ENCODE measurements at regions not wholly inside any gene's neighbourhood (a gene's known extent, or its start where the extent isn't known, plus 50 kb on each side); places are given as distances from the start of the nearest gene placed in this dataset.

DNA sequence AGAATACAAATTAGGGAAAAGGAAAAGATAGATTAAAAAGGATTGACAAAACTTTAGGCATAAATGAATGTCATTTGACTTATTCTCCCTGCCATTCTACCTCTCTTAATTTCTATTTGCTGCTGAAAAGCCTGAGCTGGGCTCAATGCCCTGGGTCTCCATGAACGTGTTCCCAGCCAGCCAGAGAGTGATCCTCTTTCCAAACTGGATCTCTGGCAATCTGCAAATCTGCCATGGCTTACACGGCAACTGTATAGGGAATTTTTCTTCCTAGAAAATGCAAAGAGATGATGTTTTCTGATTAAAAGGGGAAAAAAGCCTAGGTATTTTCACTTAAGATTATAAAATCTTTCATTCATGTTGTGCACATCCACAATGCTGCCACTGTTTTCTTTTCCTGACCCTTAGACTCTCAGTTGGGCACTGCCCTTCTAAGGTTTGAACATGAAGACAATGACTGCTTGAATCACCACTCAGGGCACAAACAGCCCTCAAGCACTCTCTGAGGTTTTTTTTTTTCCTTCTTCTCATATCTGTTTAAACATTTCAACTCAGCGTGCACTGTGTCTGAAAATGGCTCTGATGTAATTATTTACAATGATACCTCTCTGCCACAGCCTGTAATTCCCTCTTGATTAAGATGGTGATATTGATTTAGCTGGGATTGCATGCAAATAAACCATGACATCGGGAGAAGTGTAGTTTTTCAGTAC lies 60.3 kb downstream of the DACT1 start:
- TF ChIP-seq, protein P1, sequence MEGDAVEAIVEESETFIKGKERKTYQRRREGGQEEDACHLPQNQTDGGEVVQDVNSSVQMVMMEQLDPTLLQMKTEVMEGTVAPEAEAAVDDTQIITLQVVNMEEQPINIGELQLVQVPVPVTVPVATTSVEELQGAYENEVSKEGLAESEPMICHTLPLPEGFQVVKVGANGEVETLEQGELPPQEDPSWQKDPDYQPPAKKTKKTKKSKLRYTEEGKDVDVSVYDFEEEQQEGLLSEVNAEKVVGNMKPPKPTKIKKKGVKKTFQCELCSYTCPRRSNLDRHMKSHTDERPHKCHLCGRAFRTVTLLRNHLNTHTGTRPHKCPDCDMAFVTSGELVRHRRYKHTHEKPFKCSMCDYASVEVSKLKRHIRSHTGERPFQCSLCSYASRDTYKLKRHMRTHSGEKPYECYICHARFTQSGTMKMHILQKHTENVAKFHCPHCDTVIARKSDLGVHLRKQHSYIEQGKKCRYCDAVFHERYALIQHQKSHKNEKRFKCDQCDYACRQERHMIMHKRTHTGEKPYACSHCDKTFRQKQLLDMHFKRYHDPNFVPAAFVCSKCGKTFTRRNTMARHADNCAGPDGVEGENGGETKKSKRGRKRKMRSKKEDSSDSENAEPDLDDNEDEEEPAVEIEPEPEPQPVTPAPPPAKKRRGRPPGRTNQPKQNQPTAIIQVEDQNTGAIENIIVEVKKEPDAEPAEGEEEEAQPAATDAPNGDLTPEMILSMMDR (IDR thresholded peaks at IDR 0.05): no peak

DNA sequence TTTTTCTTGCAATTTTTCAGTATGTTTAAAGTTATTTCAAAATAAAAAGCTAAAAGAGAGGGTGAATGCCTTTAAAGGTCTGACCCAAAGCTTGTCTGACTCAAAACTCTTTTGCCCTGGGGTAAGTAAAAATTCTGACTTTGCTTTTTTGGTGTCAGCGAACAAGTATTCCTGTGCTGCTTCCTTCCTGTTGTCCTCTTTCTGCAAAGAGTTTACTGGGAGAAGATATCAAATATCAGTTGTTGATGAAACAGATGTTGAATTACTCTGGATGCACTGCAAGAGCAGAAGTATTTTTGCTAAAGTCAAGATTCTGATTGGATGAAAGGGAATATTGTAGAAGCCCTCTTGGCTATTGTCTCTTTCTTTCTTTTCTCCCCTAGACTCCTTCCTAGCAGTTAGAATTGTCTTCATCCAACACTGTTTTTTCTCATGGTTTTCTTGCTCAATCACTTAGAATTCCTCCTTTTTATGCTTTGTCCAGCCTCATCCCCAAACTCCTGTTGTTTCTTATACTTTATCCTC lies 62.0 kb downstream of the DACT1 start:
- TF ChIP-seq, protein P1 (IDR thresholded peaks at IDR 0.05): no peak

DNA sequence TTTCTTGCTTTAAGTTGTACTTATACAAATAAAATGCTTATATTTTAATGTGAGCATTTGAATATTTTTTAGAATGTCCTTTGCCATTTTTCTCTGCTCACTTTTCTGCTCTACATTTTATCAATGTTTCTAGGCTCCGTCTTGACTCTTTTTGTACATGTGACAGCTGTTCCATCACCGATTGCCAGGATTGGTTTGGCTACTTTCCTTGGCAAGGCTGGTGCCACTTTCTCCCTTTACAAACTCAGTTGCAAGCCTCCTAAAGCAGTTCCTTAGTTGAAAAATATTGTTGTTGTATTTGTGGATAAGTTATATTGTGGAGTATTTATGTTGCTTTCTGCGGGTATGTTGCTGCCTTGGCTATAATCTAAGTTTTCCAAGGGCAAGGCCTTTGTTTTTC lies 63.4 kb downstream of the DACT1 start:
- TF ChIP-seq, protein P1 (IDR thresholded peaks at IDR 0.05): no peak

DNA sequence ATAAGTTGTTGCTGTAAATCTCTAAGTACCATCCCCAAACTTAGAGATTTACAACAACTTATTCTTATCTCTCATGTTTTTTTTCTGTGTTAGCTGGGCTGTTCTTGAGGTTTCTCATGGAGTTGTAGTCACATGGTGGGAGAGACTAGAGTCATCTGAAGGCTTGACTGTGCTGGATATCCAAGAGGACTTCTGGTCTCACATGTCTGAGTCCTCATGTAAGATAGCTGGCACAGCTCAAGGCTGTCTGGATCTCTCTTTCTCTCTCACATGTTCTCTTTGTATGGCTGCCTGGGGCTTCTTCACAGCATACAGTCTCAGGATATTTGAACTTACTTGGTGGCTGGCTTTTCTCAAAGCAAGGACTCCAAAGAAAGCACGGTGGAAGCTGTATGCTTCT lies 63.8 kb downstream of the DACT1 start:
- TF ChIP-seq, protein P1 (IDR thresholded peaks at IDR 0.05): no peak

DNA sequence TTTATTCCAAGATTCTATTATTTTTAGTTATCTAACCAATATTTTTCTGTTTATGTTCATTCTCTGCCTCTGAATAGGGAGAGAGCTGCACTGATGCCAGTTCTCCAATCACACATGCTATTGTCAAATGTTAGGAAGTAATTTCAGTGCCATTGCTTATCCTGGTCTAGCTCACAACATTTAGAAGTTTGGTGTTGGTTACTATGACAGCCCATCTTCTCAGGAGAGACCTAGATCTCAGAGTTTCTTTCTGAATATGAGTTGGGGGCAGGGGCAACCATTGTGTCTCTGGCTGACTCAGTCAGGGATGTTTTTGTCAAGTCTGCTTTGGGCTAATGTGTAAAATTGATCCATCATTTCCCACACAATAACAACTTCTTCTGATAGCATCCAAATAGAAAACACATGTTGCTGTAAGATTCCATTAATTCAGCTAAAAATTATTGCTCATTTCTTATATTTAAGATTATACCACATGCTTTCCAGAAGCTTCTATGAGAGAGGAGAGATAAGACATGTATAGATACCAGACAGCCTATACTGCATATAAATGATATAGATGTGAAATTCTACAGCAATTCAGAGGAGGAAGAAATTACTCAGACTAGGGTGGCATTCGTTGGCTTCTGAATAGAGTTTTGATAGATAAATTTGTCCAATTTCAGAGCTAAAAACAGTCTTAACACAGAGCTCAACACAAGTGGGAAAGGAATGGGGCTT lies 64.8 kb downstream of the DACT1 start:
- TF ChIP-seq, protein P1 (IDR thresholded peaks at IDR 0.05): no peak

DNA sequence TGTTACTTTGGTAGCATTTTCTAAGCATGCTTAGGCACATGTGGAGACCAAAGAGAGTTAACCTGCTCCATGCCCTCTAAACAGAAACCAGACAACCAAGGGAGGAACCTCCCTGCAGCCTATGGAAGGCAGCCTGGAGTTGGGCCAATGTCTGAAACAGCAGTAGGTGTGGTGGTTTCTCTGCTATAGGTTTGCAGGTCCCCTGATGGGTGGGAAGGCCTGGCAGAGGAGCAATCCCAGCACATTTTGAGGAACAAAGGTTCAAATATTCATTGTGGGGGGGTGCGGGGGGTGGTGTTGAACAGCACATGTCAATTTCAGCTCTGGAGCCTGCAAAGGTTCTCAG lies 65.4 kb downstream of the DACT1 start:
- TF ChIP-seq, protein P1 (IDR thresholded peaks at IDR 0.05): no peak

DNA sequence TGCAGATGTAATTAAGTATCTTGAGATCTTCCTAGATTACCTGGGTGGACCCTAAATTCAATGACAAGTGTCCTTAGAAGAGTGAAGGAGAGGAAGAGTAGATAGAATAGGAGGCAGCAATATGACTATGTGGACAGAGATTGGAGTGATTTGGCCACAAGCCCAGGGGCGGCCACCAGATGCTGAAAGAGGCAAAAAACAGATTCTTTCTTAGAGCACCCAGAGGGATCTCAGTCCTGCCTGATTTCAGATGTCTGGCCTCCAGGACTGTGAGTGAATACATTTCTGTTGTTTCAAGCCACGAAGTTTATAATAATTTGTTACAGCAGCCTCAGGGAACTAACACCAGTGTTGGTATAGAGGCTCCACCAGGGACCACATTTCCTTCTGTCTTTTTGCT lies 67.3 kb downstream of the DACT1 start:
- TF ChIP-seq, protein P1 (IDR thresholded peaks at IDR 0.05): no peak

All from LNCAP (cell line).